A673 (cell line): ENCODE measurements at regions not wholly inside any gene's neighbourhood (a gene's known extent, or its start where the extent isn't known, plus 50 kb on each side); places are given as distances from the start of the nearest gene placed in this dataset.

Source experiments
- BruUV-seq: library from RNA; stranded (reverse); fragments of 400-500 nt; replicated peaks from 2 replicates; lab custom pipeline; 2021; lab: Mats Ljungman, UMichigan
- CTCF ChIA-PET: fragments of 300-600 bp; sonication (Branson Sonifier 250); formaldehyde crosslinking; loops from one replicate; lab custom pipeline; 2022; ENCODE audit warnings: antibody characterized with exemption; lab: Charles Lee
- POLR2A ChIA-PET: fragments of 300-600 bp; sonication (Branson Sonifier 250); formaldehyde crosslinking; loops from one replicate; lab custom pipeline; 2022; ENCODE audit warnings: antibody characterized with exemption; ENCODE audit not compliant: low non-redundant PET; lab: Charles Lee
- DNase-seq: peaks from one replicate; pipeline ENCODE4 v3.0.0-alpha.2; 2015; ENCODE audit warnings: low spot score
- H3K27ac ChIP-seq: fragments of 200-600 bp; sonication (generic); 2 replicates; pipeline ENCODE4 v1.5.1; 2016; ENCODE audit warnings: mixed run types, low read depth, mild to moderate bottlenecking, mixed read lengths, antibody characterized with exemption, low read length; ENCODE audit not compliant: poor library complexity, severe bottlenecking
- H3K27me3 ChIP-seq: fragments of 200-600 bp; sonication (generic); replicated peaks from 2 replicates; pipeline ENCODE4 v1.6.1; 2017; ENCODE audit warnings: mixed run types, low read depth, mild to moderate bottlenecking, mixed read lengths, antibody characterized with exemption, low read length; ENCODE audit not compliant: insufficient read depth, poor library complexity
- H3K36me3 ChIP-seq: fragments of 200-600 bp; sonication (generic); 2 replicates; pipeline ENCODE4 v1.6.1; 2016; ENCODE audit warnings: mixed run types, mild to moderate bottlenecking, mixed read lengths, antibody characterized with exemption, low read length; ENCODE audit not compliant: insufficient read depth, poor library complexity, severe bottlenecking
- H3K4me1 ChIP-seq: fragments of 200-600 bp; sonication (generic); 2 replicates; pipeline ENCODE4 v1.6.1; 2017; ENCODE audit warnings: mixed run types, mild to moderate bottlenecking, mixed read lengths, antibody characterized with exemption, low read length; ENCODE audit not compliant: insufficient read depth, poor library complexity, severe bottlenecking
- H3K4me3 ChIP-seq: fragments of 200-600 bp; sonication (generic); 2 replicates; pipeline ENCODE4 v1.5.1; 2016; ENCODE audit warnings: low read depth, mixed run types, mild to moderate bottlenecking, mixed read lengths, low read length; ENCODE audit not compliant: poor library complexity, severe bottlenecking
- H3K9me3 ChIP-seq: fragments of 200-600 bp; sonication (generic); 2 replicates; pipeline ENCODE4 v1.6.1; 2016; ENCODE audit warnings: mixed run types, low read depth, mild to moderate bottlenecking, mixed read lengths, antibody characterized with exemption, low read length; ENCODE audit not compliant: poor library complexity, severe bottlenecking
- CTCF ChIP-seq: fragments of 300-800, 200-600 bp; sonication (generic); conservative IDR thresholded peaks from 2 replicates; pipeline ENCODE4 v1.5.1; 2017; ENCODE audit warnings: low read depth, mild to moderate bottlenecking, antibody characterized with exemption, low read length, moderate library complexity, mixed read lengths
- EZH2 ChIP-seq: fragments of 200-600 bp; sonication (generic); IDR thresholded peaks from 2 replicates; pipeline ENCODE4 v1.6.1; 2017; ENCODE audit warnings: borderline replicate concordance, low read depth, mild to moderate bottlenecking, mixed read lengths, antibody characterized with exemption, low read length; ENCODE audit not compliant: poor library complexity, severe bottlenecking
- intact Hi-C: fragments of 100-400 bp; cut with micrococcal nuclease; formaldehyde crosslinking; loops from one replicate; pipeline ENCODE4 v1.10.0; 2022; ENCODE audit not compliant: unreplicated experiment

- DNase-seq = no peak
- H3K36me3 ChIP-seq = no peaks in the 10 kb centered on the region
- no peaks in the 10 kb centered on the region for H3K27me3 ChIP-seq
- intact Hi-C loops = no loop called here
- no peak overlapping the region for H3K4me3 ChIP-seq
- H3K4me1 ChIP-seq = peaks cover 18% of the 10 kb centered on the region
- CTCF ChIA-PET = no interaction called here
- no peaks in the 10 kb centered on the region for H3K9me3 ChIP-seq
- no peak overlapping the region for H3K27ac ChIP-seq
- POLR2A ChIA-PET = no interaction called here
- BruUV-seq = no TSS peak
- TF ChIP-seq CTCF (no peak), EZH2 (no peak)
Observed at GRCh38 chr4:14151101-14151500, 523.6 kb upstream of the BOD1L1 start.

GRCh38 chr4:14152834-14153519, 525.5 kb upstream of the BOD1L1 start:
- TF ChIP-seq EZH2 (no peak), CTCF (no peak)
- POLR2A ChIA-PET = no interaction called here

GRCh38 chr4:14155803-14156202, 528.3 kb upstream of the BOD1L1 start:
- Histone ChIP-seq H3K36me3 (no peaks in the 10 kb centered on the region), H3K4me3 (no peak overlapping the region), H3K27ac (no peak overlapping the region), H3K4me1 (no peaks in the 10 kb centered on the region), H3K9me3 (no peaks in the 10 kb centered on the region), H3K27me3 (no peaks in the 10 kb centered on the region)
- DNase-seq = no peak
- TF ChIP-seq CTCF (no peak), EZH2 (no peak)
- ChIA-PET POLR2A (no interaction called here), CTCF (no interaction called here)
- intact Hi-C loops = no loop called here
- BruUV-seq = no TSS peak

More at GRCh38 chr4:14152834-14153519, 525.5 kb upstream of the BOD1L1 start:
- BruUV-seq = no TSS peak
- H3K4me1 ChIP-seq = peaks cover 18% of the 10 kb centered on the region
- H3K4me3 ChIP-seq = no peak overlapping the region
- H3K27ac ChIP-seq = no peak overlapping the region
- H3K9me3 ChIP-seq = no peaks in the 10 kb centered on the region
- intact Hi-C loops = no loop called here
- H3K27me3 ChIP-seq = no peaks in the 10 kb centered on the region
- H3K36me3 ChIP-seq = no peaks in the 10 kb centered on the region
- CTCF ChIA-PET = no interaction called here
- no peak for DNase-seq
